H54 (cell line): ENCODE measurements at regions not wholly inside any gene's neighbourhood (a gene's known extent, or its start where the extent isn't known, plus 50 kb on each side); places are given as distances from the start of the nearest gene placed in this dataset.

Experiments used
- DNase-seq: peaks from one replicate; pipeline ENCODE4 v3.0.0; 2011; ENCODE audit warnings: low spot score, mixed read lengths; ENCODE audit not compliant: insufficient read length
- FAIRE-seq: peaks from 3 replicates; lab custom pipeline; 2011; peaks lifted over from hg19 to GRCh38; lab: Jason Lieb, UNC
- POLR2A ChIP-seq: IDR thresholded peaks from 2 replicates; pipeline ENCODE4 v1.6.1; 2011; ENCODE audit warnings: low read depth, mild to moderate bottlenecking, low read length

GRCh38 chr17:56648321-56648720, 54.8 kb downstream of the NOG start:
- FAIRE-seq (no peak), DNase-seq (no peak)
- TF ChIP-seq POLR2A: no peak

- no peak for DNase-seq
- FAIRE-seq: no peak
- TF ChIP-seq POLR2A: no peak
Measured at GRCh38 chr17:56648806-56649205, 55.3 kb downstream of the NOG start.

GRCh38 chr17:56652628-56653027, 59.1 kb downstream of the NOG start:
- FAIRE-seq (no peak), DNase-seq (no peak)
- TF ChIP-seq POLR2A: no peak

- DNase-seq (peak; percentile 43), FAIRE-seq (no peak)
- no peak for TF ChIP-seq POLR2A
Measured at GRCh38 chr17:56653877-56654276, 60.4 kb downstream of the NOG start.

- FAIRE-seq: no peak
- DNase-seq: no peak
- no peak for TF ChIP-seq POLR2A
Measured at GRCh38 chr17:56656701-56657327, 63.3 kb downstream of the NOG start.

GRCh38 chr17:56658648-56659047, 65.1 kb downstream of the NOG start:
- FAIRE-seq: peak; percentile 75
- TF ChIP-seq POLR2A: no peak
- DNase-seq: peak; percentile 38

- DNase-seq (no peak), FAIRE-seq (no peak)
- TF ChIP-seq POLR2A: no peak
Measured at GRCh38 chr17:56659622-56660021, 66.1 kb downstream of the NOG start.

- DNase-seq (no peak), FAIRE-seq (no peak)
- TF ChIP-seq POLR2A: no peak
Measured at GRCh38 chr17:56661906-56662305, 68.4 kb downstream of the NOG start.

GRCh38 chr17:56665864-56666263, 72.4 kb downstream of the NOG start:
- no peak for DNase-seq
- no peak for TF ChIP-seq POLR2A
- FAIRE-seq: no peak

- FAIRE-seq (no peak), DNase-seq (no peak)
- no peak for TF ChIP-seq POLR2A
Measured at GRCh38 chr17:56667925-56668458, 74.5 kb downstream of the NOG start.

- FAIRE-seq (no peak), DNase-seq (no peak)
- TF ChIP-seq POLR2A: no peak
Measured at GRCh38 chr17:56672195-56672594, 78.7 kb downstream of the NOG start.

GRCh38 chr17:56674401-56674925, 81.0 kb downstream of the NOG start:
- no peak for DNase-seq
- no peak for FAIRE-seq
- no peak for TF ChIP-seq POLR2A

GRCh38 chr17:56675876-56676660, 82.6 kb downstream of the NOG start:
- no peak for TF ChIP-seq POLR2A
- FAIRE-seq: no peak
- DNase-seq: no peak

GRCh38 chr17:56676810-56677209, 83.3 kb downstream of the NOG start:
- TF ChIP-seq POLR2A: no peak
- FAIRE-seq (no peak), DNase-seq (no peak)
